ENCODE measurements at regions not wholly inside any gene's neighbourhood (a gene's known extent, or its start where the extent isn't known, plus 50 kb on each side); places are given as distances from the start of the nearest gene placed in this dataset.

GRCh38 chr3:20809356-20809755, 623.4 kb upstream of the SGO1 start:
- no peak for TF ChIP-seq BHLHE40 (IDR thresholded peaks at IDR 0.05; ENCODE audit: borderline replicate concordance)
- TF ChIP-seq ARNT (IDR thresholded peaks at IDR 0.05) = no peak
- no peak for TF ChIP-seq SUZ12 (IDR thresholded peaks at IDR 0.05)
- TF ChIP-seq NFRKB (IDR thresholded peaks at IDR 0.05) = no peak
- no peak for TF ChIP-seq SP1 (IDR thresholded peaks at IDR 0.05)
- TF ChIP-seq FOXA1 (IDR thresholded peaks at IDR 0.05) = no peak
- TF ChIP-seq FOXK2 (IDR thresholded peaks at IDR 0.05) = no peak
- no peak for TF ChIP-seq ELF4 (IDR thresholded peaks at IDR 0.05)

Measured in HEK293T (cell line).